ENCODE measurements at regions not wholly inside any gene's neighbourhood (a gene's known extent, or its start where the extent isn't known, plus 50 kb on each side); places are given as distances from the start of the nearest gene placed in this dataset.

GRCh38 chr10:10462151-10462941, 555.3 kb upstream of the CELF2 start:
- no peak for DNase-seq

DNA sequence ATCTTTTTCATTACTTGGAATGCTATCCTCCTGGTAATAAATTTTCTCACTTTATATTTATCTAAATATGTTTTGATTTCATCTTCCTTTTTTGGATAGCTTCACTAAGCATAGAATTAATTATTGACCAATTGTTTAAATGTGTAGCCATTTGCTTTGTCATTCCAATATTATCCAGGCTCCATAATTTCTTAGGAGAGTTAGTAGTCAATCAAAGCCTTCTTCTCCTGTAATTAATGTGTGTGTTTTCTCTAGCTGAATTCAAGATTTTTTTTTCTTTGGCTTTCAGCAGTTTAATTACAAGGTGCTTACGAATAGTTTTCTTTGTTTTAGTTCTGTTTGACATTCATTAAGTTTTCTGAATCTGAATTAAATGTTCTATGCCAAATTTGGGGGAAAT, 545.9 kb upstream of the CELF2 start:
- DNase-seq, result no peak

DNA sequence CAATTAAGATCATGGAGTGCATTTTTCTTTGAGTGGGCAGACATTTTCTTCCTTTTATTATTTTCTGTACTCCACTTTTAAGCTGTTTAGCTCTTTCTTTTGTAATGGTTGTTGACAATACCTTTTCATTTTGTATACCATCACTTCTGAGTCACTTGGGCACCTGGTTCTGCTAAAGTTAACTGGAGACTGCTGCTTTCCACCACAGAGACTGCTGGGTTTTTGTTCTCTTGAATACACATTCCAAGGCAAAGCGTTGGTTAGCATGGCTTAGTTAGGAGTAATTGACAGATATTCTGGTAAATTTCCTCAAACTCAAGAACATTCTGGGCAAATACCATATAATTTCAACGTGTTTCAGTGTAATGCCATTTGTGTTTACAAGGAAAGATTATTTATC, 541.9 kb upstream of the CELF2 start:
- DNase-seq, result no peak

DNA sequence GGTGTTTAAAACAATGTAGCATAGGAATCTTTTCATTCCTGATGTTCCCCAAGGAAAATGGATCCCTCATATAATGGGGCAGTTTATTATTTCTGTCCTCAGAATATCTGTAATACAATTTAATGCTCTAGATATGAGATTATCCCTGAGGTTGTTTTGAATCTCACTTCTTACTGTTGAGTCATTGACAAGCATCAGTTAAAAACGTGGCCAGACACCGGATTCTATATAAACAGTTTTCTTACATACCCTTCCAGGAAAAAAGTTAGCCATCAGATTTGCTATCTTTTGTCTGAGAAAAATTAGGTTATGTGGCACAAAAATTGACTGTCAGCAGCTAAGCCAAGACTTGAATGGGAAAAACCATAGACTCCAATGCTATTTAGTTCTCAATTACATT, 539.8 kb upstream of the CELF2 start:
- no peak for DNase-seq

GRCh38 chr10:10479465-10479864, 538.2 kb upstream of the CELF2 start:
- DNase-seq, result no peak

GRCh38 chr10:10482613-10483012, 535.1 kb upstream of the CELF2 start:
- no peak for DNase-seq

DNA sequence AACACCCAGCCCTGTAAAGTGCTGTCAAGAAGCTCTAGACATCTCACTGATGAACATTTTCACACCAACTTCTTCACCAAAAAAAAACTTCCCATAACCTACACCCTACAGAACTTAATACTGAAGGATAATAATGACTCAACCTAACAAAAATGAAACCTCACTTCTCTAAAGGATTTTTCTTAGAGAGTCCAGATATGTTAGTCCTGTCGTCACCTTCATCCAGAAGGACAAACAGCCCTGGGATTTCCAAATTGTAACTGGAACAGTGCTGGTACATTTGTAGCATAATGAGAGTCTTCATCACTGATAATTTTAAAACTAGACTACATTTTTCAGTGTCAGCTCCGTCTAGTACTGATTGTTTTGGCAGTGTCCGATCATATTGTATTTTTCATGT, 528.6 kb upstream of the CELF2 start:
- no peak for DNase-seq

- no peak for DNase-seq
Observed at GRCh38 chr10:10489805-10490571, 527.7 kb upstream of the CELF2 start.

DNA sequence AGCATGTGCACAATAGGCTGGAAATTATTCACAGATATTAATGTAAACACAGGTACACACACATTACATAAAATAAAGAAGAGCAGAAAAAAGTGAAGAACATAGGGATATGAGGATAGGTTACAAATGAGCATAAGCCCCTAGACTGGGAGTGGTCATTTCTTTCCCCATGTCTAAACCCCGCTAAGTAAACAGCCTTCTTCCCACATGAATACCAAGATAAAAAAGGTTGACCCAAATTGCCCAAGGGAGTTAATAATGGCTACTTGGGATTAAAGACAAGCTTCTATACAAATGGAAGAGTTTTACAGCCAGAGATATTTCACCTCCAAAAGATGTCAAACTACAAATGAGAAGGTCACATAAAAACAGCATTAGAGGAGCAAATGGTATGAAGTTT, 527.1 kb upstream of the CELF2 start:
- no peak for DNase-seq

DNA sequence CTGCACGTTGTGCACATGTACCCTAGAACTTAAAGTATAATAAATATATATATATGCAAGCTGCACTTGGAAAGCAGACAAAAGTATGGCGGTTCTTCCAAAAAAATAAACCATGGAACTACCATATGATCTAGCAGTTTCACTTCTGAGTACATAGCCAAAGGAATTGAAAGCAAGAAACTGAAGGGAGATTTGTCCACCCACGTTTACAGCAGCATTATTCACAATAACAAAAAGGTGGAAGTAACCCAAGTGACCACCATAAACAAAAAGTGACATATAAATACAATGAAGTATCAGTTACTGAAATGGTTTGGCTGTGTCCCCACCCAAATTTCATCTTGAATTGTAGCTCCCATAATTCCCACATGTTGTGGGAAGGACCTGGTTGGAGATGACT, 525.3 kb upstream of the CELF2 start:
- no peak for DNase-seq

DNA sequence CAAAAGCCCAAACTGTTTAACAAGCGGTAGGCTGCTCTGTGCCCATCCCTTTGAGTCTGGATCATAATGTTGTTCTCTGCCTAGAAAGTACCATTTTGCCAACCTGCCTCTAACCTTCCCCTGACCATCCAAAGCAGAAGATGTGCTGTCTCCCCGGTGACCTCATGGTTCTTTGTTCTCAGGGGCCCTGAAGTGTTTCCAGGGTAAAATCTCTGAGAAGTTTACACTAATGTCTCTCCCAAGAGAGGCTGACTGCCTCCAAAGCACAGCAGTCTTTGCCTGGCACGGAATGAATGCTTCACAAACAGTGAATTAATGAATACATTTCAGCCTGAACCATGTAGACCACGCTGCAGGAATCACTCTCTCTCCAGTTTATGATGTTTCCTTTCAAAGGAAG, 523.8 kb upstream of the CELF2 start:
- DNase-seq, result no peak

- no peak for DNase-seq
Observed at GRCh38 chr10:10497245-10497644, 520.4 kb upstream of the CELF2 start.

DNA sequence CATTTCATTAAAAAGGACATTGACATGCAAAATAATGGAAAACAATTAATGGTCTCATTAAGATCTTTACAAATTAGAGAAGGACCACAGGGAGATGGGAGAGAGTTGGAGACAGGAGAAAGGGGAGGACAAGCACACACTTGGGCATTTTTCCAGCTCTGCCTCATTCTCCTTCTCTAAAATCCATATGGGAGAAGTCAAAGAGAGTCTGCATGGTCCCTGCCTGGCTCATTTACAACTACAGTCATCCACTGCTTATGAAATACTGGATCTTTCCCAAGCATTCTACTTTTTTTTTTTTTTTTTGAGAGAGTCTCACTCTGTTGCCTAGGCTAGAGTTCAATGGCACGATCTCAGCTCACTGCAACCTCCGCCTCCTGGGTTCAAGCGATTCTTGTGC, 518.9 kb upstream of the CELF2 start:
- DNase-seq, result no peak

DNA sequence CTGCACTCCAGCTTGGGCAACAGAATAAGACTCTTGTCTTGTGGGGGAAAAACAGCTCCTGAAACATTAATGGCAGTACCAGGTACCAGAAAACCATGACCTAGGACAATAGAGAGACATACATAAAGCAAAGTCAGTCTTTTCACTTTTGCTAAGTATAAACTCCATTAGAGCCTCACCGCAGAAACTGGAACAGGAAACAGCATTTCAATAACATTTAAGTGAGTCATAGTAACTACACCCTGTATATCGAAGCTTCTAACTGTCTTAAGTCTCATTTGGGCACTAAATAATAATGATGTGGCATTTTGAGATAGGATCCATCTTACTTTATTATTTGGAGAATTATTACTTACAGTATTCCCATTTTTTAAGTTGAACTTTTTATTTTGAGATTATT, 517.8 kb upstream of the CELF2 start:
- no peak for DNase-seq

GRCh38 chr10:10500937-10501336, 516.7 kb upstream of the CELF2 start:
- no peak for DNase-seq

DNA sequence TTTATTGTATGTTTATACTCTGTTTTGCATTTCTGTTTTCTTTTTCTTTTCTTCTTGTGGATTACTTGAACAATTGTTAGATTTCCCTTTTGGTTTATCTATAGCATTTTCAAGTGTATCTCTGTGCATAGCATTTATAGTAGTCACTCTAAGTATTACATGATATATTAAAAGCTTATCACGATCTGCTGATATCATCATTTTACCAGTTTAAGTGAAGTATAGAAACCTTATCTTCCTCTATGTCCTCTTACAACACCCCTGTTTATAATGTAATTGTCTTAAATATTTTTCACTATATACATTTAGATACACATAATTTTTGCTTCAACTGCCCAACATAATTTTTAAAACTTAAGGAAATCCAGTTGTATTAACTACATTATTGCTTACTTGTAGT, 513.9 kb upstream of the CELF2 start:
- no peak for DNase-seq

DNA sequence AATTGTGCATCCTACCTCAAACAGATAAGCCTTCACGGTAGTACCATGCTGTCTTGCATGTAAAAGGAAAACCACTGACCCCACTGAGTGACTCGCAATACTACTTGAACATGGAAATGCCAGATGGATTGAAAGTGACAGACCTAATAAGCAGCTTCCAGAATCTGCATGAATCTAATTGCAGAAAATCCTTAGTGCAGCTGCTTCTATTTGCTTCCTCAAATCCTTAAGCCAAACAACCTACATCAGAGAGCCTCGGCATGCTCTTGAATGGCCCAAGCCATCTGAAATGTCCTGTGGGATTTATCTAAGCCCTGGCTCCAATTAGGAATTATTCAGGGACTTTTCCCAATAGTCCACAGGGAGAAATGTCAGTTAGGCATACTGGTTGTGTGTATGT, 509.5 kb upstream of the CELF2 start:
- DNase-seq, result no peak

- DNase-seq, result no peak
Observed at GRCh38 chr10:10510179-10510578, 507.5 kb upstream of the CELF2 start.

- DNase-seq, result no peak
Observed at GRCh38 chr10:10513067-10513466, 504.6 kb upstream of the CELF2 start.

- no peak for DNase-seq
Observed at GRCh38 chr10:10513898-10514297, 503.8 kb upstream of the CELF2 start.

DNA sequence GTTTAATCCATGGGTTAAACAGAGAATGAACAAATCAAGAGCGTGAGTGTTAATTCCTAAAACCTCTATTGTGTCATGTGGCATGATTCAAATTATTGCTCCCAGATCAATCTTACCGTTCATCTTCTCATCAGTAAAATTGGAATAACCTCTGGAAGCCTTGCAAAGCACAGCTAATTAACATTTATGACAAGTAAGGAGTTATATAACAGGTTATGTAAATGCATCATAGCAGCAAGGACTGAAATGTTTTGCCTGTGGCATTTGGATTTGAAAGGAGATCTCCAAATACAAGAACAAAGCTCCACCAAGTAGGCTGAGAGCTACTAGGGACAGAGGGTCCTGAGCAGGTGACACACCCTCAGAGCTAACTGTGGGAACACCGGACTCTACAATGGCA, 502.9 kb upstream of the CELF2 start:
- DNase-seq, result no peak

- no peak for DNase-seq
Observed at GRCh38 chr10:10515479-10516204, 502.0 kb upstream of the CELF2 start.

GRCh38 chr10:10516346-10517130, 501.1 kb upstream of the CELF2 start:
- no peak for DNase-seq
